Stimulated activated CD8-positive, alpha-beta memory T cell treated with anti-CD3 and anti-CD28 coated beads, Interleukin-4, amount 100 ng/mL, for 48 hours (primary cell): ENCODE measurements at regions not wholly inside any gene's neighbourhood (a gene's known extent, or its start where the extent isn't known, plus 50 kb on each side); places are given as distances from the start of the nearest gene placed in this dataset.
"Not testable (repeated sequence)": the region's sequence is repeated elsewhere in the genome, so short reads cannot be mapped to it uniquely, and the experiment has no call there.

Experiments used
- DNase-seq: peaks from one replicate; pipeline ENCODE4 v3.0.0-alpha.2; 2020

GRCh38 chr1:98811-99210 is 352.7 kb downstream of the OR4F29 start:
- DNase-seq = not testable (repeated sequence)

GRCh38 chr1:91279-91678 is 360.2 kb downstream of the OR4F29 start:
- not testable (repeated sequence) for DNase-seq

- DNase-seq = not testable (repeated sequence)
Observed at GRCh38 chr1:88110-88509, 363.4 kb downstream of the OR4F29 start.

- DNase-seq = not testable (repeated sequence)
Observed at GRCh38 chr1:79152-79551, 372.3 kb downstream of the OR4F29 start.

GRCh38 chr1:65119-65518 is 386.4 kb downstream of the OR4F29 start, which contains the start of gene OR4F5:
TSS of gene OR4F5 (plus strand) at chr1:65419.
- not testable (repeated sequence) for DNase-seq

GRCh38 chr1:56014-56531 is 395.4 kb downstream of the OR4F29 start:
- DNase-seq = not testable (repeated sequence)

GRCh38 chr1:53182-53581 is 398.3 kb downstream of the OR4F29 start:
- DNase-seq = not testable (repeated sequence)

GRCh38 chr1:41965-42466 is 409.5 kb downstream of the OR4F29 start:
- not testable (repeated sequence) for DNase-seq

- not testable (repeated sequence) for DNase-seq
Observed at GRCh38 chr1:41197-41596, 410.3 kb downstream of the OR4F29 start.

- DNase-seq = not testable (repeated sequence)
Observed at GRCh38 chr1:29183-29582, 422.3 kb downstream of the OR4F29 start.

GRCh38 chr1:17298-17697 is 434.2 kb downstream of the OR4F29 start:
- peak; percentile 23 for DNase-seq

- DNase-seq = peak; percentile 26
Observed at GRCh38 chr1:16025-16424, 435.5 kb downstream of the OR4F29 start.

- peak; percentile 26 for DNase-seq
Observed at GRCh38 chr1:9941-10717, 441.3 kb downstream of the OR4F29 start.
